HG03039 (cell line): ENCODE measurements at regions not wholly inside any gene's neighbourhood (a gene's known extent, or its start where the extent isn't known, plus 50 kb on each side); places are given as distances from the start of the nearest gene placed in this dataset.
"Not testable (repeated sequence)": the region's sequence is repeated elsewhere in the genome, so short reads cannot be mapped to it uniquely, and the experiment has no call there.

Experiments
- ATAC-seq: cut with Tn5 transposase; IDR thresholded peaks from one replicate; pipeline ENCODE4 v1.9.1; 2021; ENCODE audit warnings: mild to moderate bottlenecking, moderate library complexity; ENCODE audit not compliant: unreplicated experiment

DNA sequence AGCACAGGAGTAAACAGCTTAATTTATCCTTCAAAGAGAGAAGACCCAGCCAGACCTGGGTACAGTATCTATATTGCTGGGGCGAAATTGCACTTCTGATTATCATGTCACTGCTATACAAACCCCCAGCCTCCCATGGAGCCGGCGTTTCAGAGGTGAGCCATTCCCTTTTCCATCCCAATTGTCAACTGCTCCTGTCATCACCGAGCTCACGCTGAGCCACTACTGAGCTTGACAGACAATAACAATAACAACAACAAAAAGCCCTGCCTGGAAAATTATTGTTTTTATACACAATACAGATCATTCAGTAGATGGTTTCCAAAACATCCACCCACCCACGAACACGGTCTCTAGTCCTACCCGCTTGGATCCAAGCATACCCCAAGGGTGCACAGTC is 129.0 kb upstream of the JARID2 start:
- ATAC-seq = no peak

DNA sequence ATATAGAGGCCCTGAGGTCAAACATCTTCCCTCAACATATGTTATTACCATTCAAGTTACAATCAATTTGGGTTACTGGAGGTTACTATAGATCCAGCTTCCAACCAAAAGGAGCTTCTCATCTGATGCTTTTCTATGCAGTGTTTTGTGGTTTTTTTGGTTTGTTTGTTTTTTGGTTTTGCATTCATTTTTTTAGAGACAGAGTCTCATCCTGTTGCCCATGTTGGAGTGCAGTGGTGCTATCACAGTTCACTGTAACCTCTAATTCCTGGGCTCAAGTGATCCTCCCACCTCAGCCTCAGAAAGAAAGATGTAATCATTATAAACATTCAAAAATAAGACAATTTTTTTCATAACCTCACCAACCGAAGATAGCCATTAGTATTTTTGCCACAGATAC is 124.4 kb upstream of the JARID2 start:
- ATAC-seq = no peak

- ATAC-seq = no peak
Observed at GRCh38 chr6:15121977-15122550, 123.8 kb upstream of the JARID2 start.

GRCh38 chr6:15129887-15130286 is 116.0 kb upstream of the JARID2 start:
- ATAC-seq = no peak

DNA sequence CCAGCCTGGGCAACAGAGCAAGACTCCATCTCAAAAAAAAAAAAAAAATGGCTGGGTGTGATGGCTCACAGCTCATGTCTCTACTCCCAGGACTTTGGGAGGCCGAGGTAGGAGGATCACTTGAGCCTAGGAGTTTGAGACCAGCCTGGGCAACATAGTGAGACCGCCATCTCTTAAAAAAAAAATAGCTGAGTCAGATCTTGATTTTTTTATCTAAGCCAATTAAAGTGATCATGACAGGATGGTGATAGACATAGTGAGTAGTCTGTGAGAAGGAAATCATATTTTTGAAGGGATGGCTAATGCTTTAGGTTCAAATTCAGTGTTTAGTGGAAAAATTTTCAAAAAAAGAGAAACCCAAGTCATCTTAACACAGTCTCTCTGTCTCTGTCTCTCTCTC is 114.6 kb upstream of the JARID2 start:
- no peak for ATAC-seq

- no peak for ATAC-seq
Observed at GRCh38 chr6:15131651-15132061, 114.2 kb upstream of the JARID2 start.

- ATAC-seq = no peak
Observed at GRCh38 chr6:15132167-15132566, 113.7 kb upstream of the JARID2 start.

DNA sequence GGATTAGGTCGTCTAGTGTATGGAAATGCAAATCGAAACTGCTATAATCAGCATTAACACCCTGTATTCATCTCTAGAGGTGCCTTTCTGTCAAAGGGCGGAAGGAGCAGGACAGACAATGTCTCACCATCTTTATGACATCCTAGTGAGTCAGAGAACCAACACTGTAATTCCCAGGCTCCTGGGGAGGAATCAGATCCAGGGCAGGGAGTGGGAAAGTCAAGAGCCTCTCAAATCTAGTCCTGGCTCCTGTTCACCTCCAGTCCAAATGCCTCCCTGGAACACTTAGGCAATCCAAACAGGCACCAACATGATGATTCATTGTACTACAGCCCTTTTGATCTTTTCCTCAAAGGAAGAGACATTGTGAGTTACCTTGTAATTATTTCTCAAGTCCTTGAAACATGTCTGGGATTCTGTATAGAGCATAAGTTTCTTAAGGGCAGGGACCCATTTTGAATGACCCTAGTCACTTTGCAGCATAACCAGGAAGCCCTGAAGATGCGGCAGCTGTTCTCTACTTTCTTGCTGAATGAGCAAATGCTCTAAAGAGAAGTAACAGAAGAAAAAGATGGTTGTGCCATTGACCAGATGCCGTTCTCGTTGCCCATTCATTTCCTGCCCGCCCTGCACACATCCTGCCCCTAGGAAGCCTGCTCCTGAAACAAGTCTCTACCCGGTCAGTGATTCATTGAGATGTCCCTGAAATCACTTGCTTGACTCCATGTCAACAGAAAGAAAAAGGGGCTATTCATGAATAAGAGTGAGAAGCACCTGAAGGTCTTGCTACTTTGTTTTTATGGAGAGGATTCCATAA is 112.8 kb upstream of the JARID2 start:
- ATAC-seq = no peak

DNA sequence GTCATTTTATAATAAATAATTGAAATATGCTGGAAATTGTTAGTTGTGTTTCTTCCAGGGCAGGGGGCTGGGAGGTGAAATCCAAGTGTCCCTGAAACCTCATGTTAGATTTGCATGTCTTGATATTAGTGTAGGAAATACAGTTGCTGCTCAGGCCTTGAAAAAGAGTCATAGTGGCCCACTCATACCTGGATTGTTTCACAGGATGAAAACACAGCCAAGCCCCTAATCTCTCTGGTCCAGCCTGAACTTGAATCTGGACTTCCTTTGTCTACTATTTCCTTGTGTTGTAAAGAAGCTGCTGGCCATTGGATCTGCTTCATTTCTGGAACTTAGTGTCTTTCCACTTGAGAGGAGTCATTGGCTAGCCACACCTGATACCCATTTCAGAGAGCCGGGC is 108.8 kb upstream of the JARID2 start:
- no peak for ATAC-seq

DNA sequence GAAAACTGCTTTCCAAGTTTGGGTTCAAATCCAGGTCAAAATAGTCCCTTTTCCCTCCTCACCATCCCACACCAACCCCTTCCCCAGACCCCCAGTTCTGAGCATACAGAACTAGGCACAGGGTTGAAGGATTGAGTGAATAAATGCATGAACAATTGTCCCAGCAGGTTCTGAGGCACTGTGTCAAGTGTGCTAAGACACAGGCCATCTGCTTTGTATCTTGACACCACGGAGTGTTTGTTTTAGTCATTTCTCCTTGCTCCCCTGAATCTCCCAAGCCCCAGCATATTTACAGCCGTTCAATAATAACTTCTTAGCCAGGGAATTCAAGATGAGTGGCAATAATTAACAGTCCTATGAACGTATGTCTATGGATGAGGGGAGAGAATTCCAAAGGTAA is 102.8 kb upstream of the JARID2 start:
- ATAC-seq = no peak

DNA sequence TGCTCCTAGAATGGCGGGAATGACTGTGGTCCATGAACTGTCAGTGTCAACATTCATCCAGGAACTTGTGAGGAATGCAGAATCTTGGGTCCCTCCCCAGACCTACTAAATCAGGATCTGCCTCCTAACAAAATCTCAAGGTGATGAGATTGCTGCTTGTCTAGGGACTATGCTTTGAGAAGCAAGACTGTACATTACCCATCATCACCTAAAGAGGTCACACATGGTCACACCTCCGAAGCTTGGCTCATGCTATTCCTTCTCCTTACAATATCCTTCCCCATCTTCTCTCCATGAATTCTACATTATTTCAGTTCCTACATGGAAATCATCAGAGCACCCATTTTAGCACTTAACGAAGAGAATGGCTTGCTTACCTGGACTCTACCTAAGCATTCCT is 102.3 kb upstream of the JARID2 start:
- ATAC-seq = no peak

GRCh38 chr6:15145821-15146220 is 100.0 kb upstream of the JARID2 start:
- no peak for ATAC-seq

GRCh38 chr6:15147827-15148226 is 98.0 kb upstream of the JARID2 start:
- no peak for ATAC-seq

DNA sequence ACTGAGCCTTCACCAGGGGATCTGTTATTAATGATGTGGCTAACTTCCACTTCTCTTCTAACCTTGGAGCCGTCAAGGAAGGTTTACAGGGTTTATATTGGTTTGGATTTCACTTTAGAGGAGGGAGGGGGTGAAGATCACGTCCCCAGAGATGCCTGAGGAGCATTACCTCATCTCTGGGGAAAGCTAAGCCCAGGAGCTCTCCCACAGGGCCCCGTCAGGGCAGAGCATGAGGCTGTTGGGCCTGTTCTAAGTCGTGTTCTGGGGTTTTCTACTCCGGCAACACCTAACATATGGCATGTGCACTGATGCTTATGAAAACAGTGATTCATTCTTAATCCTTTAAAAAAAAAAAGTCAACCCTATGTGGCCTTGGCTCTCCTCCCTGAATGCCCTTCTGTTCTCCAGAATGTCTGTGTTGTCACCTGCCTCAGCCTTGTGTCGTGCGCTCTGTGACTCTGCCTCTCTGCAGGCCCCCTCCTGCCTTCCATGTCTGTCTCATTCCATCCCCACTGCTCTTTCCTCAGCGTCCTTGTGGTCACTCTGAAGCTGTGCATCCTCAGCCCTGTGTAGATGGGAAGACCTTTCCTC is 97.4 kb upstream of the JARID2 start:
- no peak for ATAC-seq

DNA sequence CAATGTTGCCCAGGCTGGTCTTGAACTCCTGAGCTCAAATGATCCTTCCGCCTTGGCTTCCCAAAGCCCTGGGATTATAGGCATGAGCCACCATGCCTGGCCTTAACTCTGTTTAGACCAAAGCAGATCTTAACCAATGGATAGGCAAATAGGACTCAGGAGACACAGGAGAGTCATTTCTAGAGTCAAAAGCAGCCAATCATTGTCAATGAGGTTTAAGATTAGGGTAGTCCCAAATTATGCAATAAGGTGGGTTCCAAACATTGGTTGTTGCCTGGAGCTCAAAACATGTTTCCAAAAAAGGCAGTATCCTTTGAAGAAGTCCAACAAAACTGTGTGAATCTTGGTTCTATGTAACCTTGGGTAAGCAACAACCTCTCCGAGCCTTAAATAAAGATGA is 95.7 kb upstream of the JARID2 start:
- ATAC-seq = no peak

DNA sequence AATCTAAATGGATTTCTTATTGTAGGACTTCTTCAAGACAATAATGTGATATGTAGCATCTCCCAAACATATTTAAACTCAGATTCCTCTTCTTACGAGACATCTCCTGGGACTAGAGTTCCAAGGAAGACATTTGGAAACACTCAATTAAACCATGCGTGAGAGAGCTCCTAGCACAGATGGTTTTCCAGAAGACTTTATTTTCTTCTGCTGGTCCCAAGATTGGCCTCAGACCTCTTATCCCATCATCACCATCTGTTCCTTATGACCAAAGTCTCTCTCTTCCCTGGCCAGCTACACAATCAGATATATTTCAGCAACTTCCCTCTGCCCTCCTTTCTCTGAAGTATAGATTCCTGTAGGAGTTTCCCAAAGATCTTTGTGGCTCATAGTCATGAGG is 93.2 kb upstream of the JARID2 start:
- no peak for ATAC-seq

GRCh38 chr6:15153191-15153590 is 92.7 kb upstream of the JARID2 start:
- ATAC-seq = no peak

GRCh38 chr6:15157479-15157878 is 88.4 kb upstream of the JARID2 start:
- ATAC-seq = no peak

DNA sequence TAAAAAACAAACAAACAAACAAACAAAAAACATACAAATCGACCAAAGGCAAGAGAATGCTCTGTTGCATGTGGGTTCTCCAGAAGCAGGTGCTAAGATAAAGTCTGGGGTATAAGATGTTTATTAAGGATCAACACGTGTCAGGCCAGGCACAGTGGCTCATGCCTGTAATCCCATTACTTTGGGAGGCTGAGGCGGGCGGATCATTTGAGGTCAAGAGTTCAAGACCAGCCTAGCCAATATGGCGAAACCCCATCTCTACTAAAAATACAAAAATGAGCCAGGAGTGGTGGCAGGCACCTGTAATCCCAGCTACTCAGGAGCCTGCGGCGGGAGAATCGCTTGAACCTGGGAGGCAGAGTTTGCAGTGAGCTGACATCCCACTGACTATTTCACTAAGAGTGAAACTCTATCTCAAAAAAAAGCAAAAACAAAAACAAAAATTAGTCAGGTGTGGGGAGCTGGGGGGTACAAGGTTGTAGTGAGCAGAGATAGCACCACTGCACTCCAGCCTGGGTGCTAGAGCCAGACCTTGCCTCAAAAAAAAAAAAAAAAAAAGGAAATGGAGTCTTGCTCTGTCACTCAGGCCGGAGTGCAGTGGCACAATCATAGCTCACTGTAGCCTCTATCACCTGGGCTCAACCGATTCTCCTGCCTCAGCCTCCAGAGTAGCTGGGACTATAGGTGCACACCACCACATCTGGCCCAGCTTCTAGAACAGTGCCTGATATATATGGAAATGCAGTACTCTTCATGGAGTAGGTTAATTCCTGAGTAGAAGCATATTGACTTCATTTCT is 86.8 kb upstream of the JARID2 start:
- ATAC-seq = no peak

DNA sequence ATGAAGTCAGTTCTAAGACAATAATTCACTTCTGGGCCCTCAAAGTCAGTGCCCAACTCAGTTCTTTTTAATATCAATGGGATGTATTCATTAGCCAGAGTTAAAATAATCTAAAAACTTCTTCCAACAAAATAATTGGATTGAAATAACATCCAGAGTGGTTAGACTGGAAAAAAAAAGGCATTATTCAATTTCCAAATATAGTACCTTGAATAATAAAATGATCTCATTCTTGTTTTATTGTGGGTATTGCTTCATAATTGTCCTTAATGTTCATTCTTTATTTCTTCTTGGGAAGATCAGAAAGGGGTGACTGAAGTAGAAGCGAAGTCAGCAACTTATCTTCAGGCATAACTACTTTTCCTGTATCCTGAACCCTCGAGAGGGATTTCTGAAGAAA is 85.1 kb upstream of the JARID2 start:
- no peak for ATAC-seq

- ATAC-seq = not testable (repeated sequence)
Observed at GRCh38 chr6:15164855-15165254, 81.0 kb upstream of the JARID2 start.

DNA sequence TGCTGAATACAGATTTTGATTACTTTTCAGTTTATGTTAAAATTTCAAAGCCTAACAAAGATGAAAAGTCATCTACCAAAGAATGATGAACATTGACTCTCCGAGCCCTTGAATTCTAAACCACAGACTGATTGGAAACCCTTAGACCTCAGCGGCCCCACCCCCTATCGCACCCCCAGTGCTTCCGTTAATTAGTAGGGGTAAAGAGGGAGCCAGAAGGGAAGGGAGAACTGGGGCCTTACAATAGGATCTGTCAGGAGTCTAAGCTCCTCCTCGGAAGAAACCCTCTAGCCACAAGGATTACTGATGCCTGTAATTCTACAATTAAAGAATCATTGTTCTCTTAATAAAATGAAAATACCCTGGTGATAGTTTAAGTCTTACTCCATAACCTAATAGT is 79.7 kb upstream of the JARID2 start:
- ATAC-seq = no peak
